ENCODE measurements at regions not wholly inside any gene's neighbourhood (a gene's known extent, or its start where the extent isn't known, plus 50 kb on each side); places are given as distances from the start of the nearest gene placed in this dataset.

- Histone ChIP-seq H3K27ac (replicated peaks) (peak overlapping the region; percentile 24; the same call in 1 of the 2 replicates), H3K4me3 (replicated peaks; ENCODE audit: insufficient read depth, low read length) (no peak overlapping the region), H3K27me3 (ENCODE audit: insufficient read depth, poor library complexity, severe bottlenecking) (no peaks in the 10 kb centered on the region)
- TF ChIP-seq SPI1 (IDR thresholded peaks at IDR 0.05; ENCODE audit: borderline replicate concordance, low read depth) (peak; percentile 97), CTCF (IDR thresholded peaks at IDR 0.05; ENCODE audit: insufficient read depth, low read length) (no peak)
- DNase-seq (ENCODE audit: low read depth in 1 of 2, low spot score in 1 of 2) = peak in 1 of 2 experiments; percentile 31
These were observed 50.3 kb upstream of the TLK1 start for GRCh38 chr2:171210864-171211431.

All from HL-60 (cell line).